GM21447 (cell line): ENCODE measurements at regions not wholly inside any gene's neighbourhood (a gene's known extent, or its start where the extent isn't known, plus 50 kb on each side); places are given as distances from the start of the nearest gene placed in this dataset.

Source experiments
- ATAC-seq: cut with Tn5 transposase; IDR thresholded peaks from one replicate; pipeline ENCODE4 v1.9.1; 2021; ENCODE audit not compliant: unreplicated experiment

DNA sequence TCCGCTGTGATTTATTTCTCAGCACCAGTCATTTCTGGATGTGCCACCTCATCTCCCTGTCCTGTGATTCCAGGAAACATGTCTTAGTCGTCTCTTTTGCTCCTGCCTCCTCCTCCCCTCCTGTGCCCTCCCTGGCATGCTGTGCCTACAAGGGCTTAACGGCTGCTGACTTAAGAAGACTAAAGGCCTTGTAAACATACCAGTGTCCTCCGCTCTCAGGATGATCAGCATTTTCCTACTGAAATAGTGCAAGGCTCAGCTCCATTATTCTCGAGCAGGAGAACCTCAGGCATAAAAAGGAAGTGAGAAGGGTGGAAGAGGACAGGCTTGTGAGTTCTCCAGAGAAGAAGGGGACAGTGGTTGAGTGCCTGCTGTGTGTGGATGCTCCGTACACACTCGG is 61.6 kb upstream of the RUNX3 start:
- no peak for ATAC-seq

GRCh38 chr1:24990779-24991641 is 60.9 kb upstream of the RUNX3 start:
- ATAC-seq: no peak

- no peak for ATAC-seq
Measured at GRCh38 chr1:24990136-24990535, 60.1 kb upstream of the RUNX3 start.

- ATAC-seq: no peak
Measured at GRCh38 chr1:24989082-24989481, 59.0 kb upstream of the RUNX3 start.

GRCh38 chr1:24988558-24988912 is 58.5 kb upstream of the RUNX3 start:
- no peak for ATAC-seq

DNA sequence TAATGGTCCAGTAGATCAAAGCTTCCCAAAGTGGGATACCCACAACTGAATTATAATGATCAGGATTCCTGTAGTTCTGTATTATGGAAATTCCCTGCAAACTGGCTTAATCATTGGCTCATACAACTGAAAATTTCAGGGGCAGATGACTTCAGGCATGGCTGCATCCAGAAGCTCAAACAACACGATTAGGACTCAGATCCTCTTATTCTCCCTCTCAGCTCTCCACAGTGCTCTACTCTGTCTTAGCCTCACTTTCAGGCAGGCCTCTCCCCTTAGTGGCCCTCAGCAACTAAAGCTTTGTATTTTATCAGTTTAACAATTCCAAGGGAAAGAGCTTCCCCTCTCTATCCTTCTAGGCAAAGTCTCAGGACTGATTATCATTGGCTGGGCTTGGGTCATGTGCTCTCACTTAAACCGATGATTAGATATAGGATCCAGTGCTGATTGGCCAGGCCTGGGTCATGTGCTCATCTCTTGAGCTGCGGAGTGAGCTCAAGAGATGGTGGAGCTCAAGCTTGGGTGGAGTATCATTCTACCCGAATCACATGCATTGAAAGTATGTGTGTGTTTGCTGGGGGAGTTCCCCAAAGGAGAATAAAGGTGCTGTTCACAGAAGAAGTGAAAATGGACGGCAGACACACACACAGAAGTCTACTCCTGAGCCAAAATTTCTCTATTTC is 57.9 kb upstream of the RUNX3 start:
- no peak for ATAC-seq

DNA sequence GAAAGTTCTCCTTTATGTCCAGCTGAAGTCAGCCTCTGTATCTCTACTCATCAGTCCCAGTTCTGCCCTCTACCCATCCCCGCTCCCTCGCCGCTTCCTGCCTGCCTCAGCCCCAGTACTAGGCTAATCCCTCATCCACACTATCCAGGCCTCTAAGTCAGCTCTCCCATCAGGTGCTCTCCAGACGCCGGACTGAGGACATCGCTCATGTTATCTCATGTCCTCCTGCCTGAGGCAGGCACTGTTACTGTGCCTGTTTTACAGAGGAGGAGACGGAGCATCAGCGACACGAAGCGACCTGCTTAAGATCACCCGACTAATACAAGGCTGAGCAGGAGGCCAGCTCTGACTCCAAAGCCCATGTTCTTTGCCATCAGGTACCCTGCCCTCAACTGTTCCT is 57.3 kb upstream of the RUNX3 start:
- ATAC-seq: no peak

DNA sequence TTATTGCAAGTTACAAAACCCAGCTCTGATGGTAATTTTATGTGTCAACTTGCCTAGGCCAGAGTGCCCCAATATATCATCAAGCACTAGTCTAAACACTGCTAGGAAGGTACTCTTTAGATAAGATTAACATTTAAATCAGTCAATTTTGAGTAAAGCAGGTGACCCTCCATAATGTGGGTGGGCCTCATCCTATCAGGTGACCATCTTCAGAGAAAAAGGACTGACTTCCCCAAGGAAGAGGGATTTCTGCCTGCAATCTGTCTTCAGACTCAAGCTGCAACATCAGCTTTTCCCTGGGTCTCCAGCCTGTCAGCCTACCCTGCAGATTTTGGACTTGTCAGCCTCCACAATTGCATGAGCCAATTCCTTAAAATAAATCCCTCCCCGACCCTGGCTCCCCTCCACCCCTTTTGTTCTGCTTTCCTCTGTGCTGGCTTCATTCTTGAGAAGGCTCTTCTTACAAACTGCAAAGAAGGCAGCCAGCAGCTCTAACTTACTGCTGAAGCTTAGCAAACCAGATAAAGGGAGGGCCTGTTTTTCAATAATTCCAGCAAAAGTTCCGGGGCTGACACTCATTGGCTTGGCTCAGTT is 56.4 kb upstream of the RUNX3 start:
- ATAC-seq: no peak

GRCh38 chr1:24985737-24986136 is 55.7 kb upstream of the RUNX3 start:
- no peak for ATAC-seq

DNA sequence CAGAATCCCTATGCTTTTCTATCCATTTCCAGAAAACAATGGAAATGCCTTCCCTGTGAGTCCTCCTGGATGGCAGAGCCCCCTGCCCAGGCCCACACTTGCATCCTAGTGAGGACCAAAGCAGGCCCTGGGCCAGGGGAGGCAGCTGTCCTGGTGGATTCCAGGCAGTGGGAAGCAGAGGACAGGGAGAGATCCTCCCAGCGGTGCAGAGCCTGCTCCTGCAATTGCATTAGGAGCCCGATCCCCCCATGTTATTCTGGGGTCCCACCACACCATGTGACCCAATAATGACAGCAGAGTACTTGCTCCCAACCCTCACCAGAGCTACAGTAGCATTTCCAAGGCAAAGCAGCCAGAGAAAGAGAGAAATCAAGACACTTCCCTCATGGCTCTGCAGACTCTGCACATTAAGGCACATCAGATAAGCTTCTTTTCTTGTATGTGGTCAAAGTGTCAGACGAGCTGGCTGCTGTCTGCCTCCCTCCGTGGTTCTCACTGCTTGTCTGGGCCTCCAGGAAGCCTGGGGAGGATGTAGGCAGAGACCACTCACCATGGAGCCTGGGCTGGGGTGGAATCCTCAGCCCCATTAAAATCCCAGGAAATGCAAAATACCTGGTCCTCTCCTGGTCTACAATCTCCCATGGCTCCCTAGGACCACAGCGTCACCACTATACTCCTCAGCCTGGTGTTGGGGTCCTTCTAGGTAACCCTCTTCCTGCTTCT is 54.9 kb upstream of the RUNX3 start:
- ATAC-seq: no peak

- ATAC-seq: no peak
Measured at GRCh38 chr1:24984300-24984699, 54.2 kb upstream of the RUNX3 start.

DNA sequence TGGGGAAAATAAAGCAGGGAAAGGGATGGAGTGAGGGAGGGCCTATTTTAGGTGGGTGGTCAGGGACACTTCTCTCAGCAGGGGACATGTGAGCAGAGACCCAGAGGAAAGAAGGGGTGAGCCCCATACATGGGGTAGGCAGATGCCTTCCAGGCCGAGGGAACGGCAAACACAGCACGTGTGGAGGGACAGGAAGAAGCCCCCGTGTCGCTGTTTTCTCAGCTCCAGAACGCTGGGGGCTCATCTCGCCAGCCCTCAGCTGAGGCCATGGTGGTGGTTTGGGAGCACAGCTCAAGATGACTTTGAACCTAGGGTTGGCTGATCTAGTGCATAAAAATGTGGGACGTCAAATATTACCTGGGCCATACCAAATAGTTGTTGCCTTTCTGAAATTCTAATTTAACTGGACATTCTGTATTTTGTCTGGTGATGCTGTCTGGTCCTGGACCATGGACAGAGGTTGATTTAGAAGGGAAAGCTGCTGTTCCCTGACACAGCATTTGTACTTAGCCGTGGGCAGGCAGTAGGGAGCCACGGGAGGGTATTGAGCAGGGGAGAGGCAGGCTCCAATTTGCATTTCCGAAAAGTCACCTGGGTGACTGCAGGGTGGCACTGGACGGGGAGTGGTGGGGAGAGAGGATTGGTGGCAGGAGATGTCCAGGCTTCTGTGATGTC is 53.1 kb upstream of the RUNX3 start:
- ATAC-seq: no peak

GRCh38 chr1:24981631-24982005 is 51.5 kb upstream of the RUNX3 start:
- ATAC-seq: no peak

GRCh38 chr1:24980836-24981630 is 51.0 kb upstream of the RUNX3 start:
- no peak for ATAC-seq
